Vagina (tissue), 2 donors: ENCODE measurements at regions not wholly inside any gene's neighbourhood (a gene's known extent, or its start where the extent isn't known, plus 50 kb on each side); places are given as distances from the start of the nearest gene placed in this dataset.

Experiments
- POLR2A ChIP-seq, 2 donors: fragments of 450-650 bp; IDR thresholded peaks; one replicate each; pipeline ENCODE4 v1.6.1; 2017; ENCODE audit warnings: antibody characterized with exemption in 2 of 2, mild to moderate bottlenecking in 2 of 2, moderate library complexity in 2 of 2
- TF ChIP-seq, protein P1 (sequence below), 3 experiments: fragments of 450-650 bp in 2 of 3; fragments of 200-600 bp in 1 of 3; sonication (generic) in 1 of 3; IDR thresholded peaks; one replicate each; pipeline ENCODE4 v1.5.1; 2017 to 2019; ENCODE audit warnings: antibody characterized with exemption in 3 of 3, mild to moderate bottlenecking in 2 of 3, moderate library complexity in 2 of 3

- TF ChIP-seq, protein P1, sequence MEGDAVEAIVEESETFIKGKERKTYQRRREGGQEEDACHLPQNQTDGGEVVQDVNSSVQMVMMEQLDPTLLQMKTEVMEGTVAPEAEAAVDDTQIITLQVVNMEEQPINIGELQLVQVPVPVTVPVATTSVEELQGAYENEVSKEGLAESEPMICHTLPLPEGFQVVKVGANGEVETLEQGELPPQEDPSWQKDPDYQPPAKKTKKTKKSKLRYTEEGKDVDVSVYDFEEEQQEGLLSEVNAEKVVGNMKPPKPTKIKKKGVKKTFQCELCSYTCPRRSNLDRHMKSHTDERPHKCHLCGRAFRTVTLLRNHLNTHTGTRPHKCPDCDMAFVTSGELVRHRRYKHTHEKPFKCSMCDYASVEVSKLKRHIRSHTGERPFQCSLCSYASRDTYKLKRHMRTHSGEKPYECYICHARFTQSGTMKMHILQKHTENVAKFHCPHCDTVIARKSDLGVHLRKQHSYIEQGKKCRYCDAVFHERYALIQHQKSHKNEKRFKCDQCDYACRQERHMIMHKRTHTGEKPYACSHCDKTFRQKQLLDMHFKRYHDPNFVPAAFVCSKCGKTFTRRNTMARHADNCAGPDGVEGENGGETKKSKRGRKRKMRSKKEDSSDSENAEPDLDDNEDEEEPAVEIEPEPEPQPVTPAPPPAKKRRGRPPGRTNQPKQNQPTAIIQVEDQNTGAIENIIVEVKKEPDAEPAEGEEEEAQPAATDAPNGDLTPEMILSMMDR (IDR thresholded peaks at IDR 0.05), result no peak
- TF ChIP-seq POLR2A (IDR thresholded peaks at IDR 0.05), result no peak
These were observed 452.6 kb downstream of the AGTPBP1 start for GRCh38 chr9:85289142-85289541.
